Hypothalamus (tissue), 51 donors: ENCODE measurements at regions not wholly inside any gene's neighbourhood (a gene's known extent, or its start where the extent isn't known, plus 50 kb on each side); places are given as distances from the start of the nearest gene placed in this dataset.

Experiments
- DNase-seq, 51 donors: peaks; one replicate each; lab custom pipeline; 2025; lab: John Stamatoyannopoulos, UW

GRCh38 chr2:226153553-226153952 lies 646.1 kb downstream of the IRS1 start:
- no peak for DNase-seq

GRCh38 chr2:226151157-226151556 lies 648.5 kb downstream of the IRS1 start:
- peak in 1 of 51 donors; percentile 3 for DNase-seq

DNA sequence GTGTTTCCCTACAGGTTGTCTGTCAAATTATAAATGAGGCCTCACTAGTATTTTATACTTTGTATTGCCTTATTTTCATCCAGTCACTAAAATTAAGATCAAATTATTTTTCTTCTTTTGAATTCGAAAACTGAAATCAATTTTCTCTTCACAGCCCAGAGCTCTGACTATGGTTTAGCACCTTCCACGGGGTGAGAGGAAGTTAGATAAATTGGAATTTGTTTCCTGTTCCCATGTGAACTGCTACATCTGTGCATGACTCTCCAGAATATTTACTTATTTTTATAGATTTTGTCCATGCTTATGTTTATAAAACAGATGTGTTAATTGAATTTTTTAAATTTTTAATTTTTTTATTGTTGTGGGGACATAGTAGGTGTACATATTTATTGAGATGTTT lies 656.5 kb downstream of the IRS1 start:
- no peak for DNase-seq

GRCh38 chr2:226142463-226142862 lies 657.2 kb downstream of the IRS1 start:
- DNase-seq = no peak

- DNase-seq = no peak
Observed at GRCh38 chr2:226140594-226140993, 659.0 kb downstream of the IRS1 start.

- DNase-seq = no peak
Observed at GRCh38 chr2:226139759-226140158, 659.9 kb downstream of the IRS1 start.

GRCh38 chr2:226137201-226137811 lies 662.3 kb downstream of the IRS1 start:
- no peak for DNase-seq

DNA sequence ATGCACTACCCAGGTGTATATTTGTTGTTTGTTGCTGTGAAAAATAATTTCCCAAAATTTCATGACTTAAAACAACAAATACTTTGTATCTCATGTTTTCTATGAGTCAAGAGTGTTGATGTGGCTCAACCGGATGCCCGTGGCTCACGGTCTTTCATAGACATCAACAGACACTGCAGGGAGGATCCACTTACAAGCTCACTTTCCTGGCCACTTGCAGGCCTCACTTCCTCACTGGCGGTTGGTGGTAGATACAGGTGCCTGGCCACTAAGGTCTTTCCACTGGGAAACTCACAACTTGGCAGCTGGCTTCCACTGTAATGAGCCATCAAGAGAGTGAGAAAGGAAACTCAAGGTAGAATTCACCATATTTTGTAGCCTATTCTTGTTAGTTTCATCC lies 662.9 kb downstream of the IRS1 start:
- DNase-seq = no peak

DNA sequence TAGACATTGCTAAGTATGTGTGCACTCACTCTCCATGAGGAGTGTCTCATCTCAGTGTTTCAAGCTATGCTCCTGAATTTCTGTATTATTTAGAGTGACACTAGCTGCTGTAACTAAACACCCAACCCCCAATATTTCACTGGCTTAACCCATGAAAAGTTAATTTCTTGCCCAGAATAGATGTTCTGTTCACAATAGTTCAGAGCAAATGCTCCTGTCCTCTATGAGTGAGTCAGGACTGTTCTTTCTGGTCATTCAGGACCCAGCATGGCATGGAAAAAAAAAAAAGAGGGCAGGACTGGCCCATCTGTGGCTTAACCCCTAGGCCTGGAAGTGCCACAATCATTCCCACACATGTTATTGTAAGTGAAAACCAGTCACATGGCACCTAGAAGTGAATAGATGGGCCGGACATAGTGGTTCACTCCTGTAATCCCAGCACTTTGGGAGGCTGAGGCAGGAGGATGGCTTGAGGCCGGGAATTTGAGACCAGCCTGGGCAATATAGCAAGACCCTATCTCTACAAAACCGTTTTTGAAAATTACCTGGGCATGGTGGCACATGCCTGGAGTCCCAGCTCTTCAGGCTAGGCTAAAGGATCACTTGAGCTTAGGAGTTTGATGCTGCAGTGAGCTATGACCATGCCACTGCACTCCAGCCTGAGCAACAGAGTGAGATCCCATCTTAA lies 663.6 kb downstream of the IRS1 start:
- no peak for DNase-seq

DNA sequence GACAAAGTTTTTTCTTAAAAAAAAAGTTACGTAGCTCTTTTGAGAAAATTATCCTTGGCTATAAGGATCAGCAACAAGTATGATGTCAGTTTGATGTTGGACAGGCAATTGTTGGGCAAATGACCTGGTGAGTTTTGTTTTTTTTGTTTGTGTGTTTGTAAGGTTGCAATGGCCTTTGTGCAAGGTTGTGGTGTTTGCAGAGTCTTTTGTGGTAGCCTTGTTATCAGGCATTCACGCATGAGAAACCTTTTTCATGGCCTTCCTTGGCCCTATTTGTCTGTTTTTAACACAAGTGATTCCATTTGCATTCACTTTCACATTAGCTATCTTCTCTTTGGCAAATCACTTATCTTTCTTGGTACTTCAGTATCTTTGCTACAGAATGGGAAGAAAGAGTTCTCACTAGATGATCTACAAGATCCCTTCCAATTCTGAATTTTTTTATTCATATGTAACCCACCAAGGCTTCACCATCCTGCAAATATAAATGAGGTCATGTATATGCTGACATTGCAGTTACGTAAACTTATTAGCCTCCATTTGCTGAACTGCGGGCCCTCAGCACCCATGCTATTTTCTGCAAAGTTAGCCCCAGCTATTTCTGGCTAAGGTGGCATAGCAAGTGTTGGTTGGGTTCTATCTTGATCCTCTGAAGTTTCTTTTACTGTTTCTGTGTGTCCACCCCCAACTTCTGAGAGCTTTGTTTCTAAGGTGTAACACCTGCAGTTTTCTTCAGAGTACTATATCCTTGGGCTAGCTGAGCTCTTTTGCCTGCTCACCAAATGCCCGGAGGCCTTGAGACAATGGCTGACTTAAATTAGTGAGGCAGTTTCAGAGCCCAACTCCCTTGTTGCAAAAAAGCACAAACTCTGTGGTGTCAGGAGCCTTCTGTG lies 667.1 kb downstream of the IRS1 start:
- DNase-seq = no peak

DNA sequence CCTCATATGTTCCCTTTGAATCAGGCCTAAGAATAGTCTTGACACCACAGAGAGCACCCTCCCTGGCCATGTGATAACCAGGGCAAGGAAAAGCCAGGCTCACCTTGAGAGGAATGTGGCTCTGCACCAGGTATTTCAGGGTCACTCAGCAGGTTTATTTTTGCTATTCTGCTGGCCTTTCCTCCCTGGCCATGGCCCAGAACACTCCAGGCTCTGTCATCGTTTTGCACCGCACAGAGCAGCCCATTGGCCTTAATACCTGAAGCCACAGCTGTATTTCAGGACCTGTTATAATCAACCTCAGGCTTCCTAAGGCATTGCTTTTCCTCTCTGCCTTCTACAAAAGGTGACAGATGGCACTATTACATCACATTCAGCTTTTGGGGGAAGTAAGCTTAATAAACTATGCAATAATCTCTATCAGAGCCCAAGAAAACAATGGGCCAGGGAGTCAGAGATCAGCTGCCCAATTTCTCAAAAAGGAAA lies 668.3 kb downstream of the IRS1 start:
- DNase-seq = no peak

GRCh38 chr2:226130192-226130591 lies 669.4 kb downstream of the IRS1 start:
- no peak for DNase-seq

DNA sequence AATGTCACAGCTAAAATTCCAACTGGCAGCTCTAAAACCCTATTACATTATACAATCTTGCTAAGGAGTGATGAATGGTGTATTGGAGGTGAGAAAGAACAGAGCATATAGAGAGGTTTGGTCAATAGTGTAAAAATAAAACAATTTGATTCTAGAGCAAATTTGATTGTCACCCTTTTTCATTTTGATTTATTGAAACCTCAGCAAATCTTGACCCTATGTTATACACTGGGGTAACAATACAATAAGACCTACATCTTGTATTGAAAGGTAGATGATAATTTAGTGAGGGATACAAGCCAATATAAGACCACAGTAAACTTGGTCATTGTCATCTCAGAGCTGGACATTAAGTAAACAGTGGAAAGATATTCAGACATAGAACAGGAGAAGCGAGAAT lies 671.9 kb downstream of the IRS1 start:
- no peak for DNase-seq

GRCh38 chr2:226126104-226126503 lies 673.5 kb downstream of the IRS1 start:
- DNase-seq = no peak

- DNase-seq = no peak
Observed at GRCh38 chr2:226125176-226125883, 674.3 kb downstream of the IRS1 start.

DNA sequence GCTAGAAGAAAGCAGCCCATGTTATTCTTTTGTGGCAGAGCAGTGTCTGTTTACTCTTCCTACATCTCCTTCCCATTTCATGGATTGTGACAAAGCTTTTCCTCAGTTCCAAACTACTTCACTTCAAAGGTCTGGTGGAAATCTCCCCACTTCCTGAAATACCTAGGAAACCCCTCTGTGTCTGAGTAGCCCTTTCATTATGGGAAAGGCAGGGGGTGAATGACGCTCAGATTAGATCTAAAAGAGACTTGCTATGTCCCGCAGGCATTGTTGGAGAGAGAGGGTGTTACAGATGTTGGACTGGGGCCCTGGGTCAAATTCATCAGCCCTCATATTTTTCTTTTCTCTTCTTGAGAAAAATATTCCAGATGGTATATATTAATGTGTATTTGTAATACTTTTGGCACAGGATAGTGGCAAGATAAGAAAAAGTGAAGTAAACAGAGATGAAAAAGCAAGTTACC lies 675.0 kb downstream of the IRS1 start:
- DNase-seq = no peak

- DNase-seq = no peak
Observed at GRCh38 chr2:226123300-226123699, 676.3 kb downstream of the IRS1 start.

- DNase-seq = no peak
Observed at GRCh38 chr2:226122041-226122440, 677.6 kb downstream of the IRS1 start.

- DNase-seq = no peak
Observed at GRCh38 chr2:226121046-226121738, 678.4 kb downstream of the IRS1 start.
